Brain microvascular endothelial cell (primary cell): ENCODE measurements at regions not wholly inside any gene's neighbourhood (a gene's known extent, or its start where the extent isn't known, plus 50 kb on each side); places are given as distances from the start of the nearest gene placed in this dataset.

Experiments
- DNase-seq: peaks from one replicate; pipeline ENCODE4 v3.0.0-alpha.2; 2020
- H3K27ac ChIP-seq: fragments of 250-450 bp; sonication (Bioruptor Pico); 2 replicates; pipeline ENCODE4 v1.5.1; 2020; ENCODE audit warnings: mild to moderate bottlenecking, moderate library complexity
- H3K27me3 ChIP-seq: fragments of 250-450 bp; sonication (Bioruptor Pico); replicated peaks from 2 replicates; pipeline ENCODE4 v1.5.1; 2020; ENCODE audit warnings: mild to moderate bottlenecking
- H3K36me3 ChIP-seq: fragments of 250-450 bp; sonication (Bioruptor Pico); replicated peaks from 2 replicates; pipeline ENCODE4 v1.5.1; 2020; ENCODE audit warnings: mild to moderate bottlenecking
- H3K4me3 ChIP-seq: 2 replicates; pipeline ENCODE4 v1.5.1; 2011; ENCODE audit warnings: low read depth, mild to moderate bottlenecking, control low read depth, low read length, moderate library complexity
- in situ Hi-C: cut with HindIII; loops from 2 replicates; pipeline ENCODE4 v1.10.0; 2017; ENCODE audit warnings: low sequenced_read_pairs, low pct_ligation_motif_present
- TF ChIP-seq, protein P1 (sequence below): IDR thresholded peaks from 2 replicates; pipeline ENCODE4 v1.5.1; 2011; ENCODE audit warnings: low read depth, mild to moderate bottlenecking, moderate library complexity, low read length, control low read depth, inconsistent platforms; ENCODE audit errors: missing control alignments

DNA sequence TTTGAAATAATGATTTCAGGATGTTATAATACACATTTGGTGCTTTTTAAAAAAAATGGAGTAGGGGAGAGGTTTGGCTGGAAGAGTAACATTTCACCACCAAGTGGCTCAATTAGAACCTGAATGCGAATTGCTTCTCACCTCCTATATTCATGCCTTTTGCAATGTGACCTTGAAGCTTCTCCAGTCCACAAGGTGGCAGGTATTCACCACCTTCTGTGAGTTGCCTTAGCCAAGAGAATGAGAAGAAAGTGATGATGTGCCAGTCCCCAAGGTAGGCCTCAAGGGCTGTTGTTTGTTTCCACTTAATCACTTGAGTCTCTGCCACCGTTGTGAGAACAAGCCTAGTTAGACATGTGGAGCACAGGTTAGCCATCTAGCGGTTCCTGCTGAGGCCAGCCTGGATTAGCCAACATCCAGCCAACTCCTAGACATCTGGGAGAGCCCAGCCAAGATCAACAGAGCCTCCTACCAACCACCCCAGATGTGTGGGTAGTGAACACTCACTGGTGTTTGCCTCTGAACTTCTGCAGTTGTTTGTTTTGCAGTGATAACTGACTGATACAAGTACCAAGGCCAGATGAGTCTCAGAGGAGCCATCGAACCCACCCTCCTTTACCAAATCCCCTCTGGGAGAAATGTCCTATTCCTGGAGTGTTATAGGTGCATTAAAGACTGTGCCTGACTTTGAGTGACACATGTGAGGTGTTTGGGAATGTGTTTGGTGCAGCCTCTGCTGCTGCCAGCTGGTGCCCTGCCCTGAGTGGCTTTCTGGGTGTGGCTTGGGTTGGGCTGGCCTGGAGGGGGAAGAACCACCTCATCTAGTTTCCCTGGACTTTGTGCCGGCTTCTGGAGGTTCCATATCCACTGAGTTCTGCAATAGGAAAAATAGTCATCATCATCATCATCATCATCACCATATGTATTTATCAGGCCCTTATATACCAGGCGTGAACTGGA lies 132.5 kb upstream of the RFLNA start:
- no peaks in the 10 kb centered on the region for H3K36me3 ChIP-seq
- no peak for DNase-seq
- H3K27me3 ChIP-seq: peaks cover 8% of the 10 kb centered on the region
- H3K27ac ChIP-seq: no peak overlapping the region
- TF ChIP-seq, protein P1, sequence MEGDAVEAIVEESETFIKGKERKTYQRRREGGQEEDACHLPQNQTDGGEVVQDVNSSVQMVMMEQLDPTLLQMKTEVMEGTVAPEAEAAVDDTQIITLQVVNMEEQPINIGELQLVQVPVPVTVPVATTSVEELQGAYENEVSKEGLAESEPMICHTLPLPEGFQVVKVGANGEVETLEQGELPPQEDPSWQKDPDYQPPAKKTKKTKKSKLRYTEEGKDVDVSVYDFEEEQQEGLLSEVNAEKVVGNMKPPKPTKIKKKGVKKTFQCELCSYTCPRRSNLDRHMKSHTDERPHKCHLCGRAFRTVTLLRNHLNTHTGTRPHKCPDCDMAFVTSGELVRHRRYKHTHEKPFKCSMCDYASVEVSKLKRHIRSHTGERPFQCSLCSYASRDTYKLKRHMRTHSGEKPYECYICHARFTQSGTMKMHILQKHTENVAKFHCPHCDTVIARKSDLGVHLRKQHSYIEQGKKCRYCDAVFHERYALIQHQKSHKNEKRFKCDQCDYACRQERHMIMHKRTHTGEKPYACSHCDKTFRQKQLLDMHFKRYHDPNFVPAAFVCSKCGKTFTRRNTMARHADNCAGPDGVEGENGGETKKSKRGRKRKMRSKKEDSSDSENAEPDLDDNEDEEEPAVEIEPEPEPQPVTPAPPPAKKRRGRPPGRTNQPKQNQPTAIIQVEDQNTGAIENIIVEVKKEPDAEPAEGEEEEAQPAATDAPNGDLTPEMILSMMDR: no peak
- H3K4me3 ChIP-seq: no peak overlapping the region
- in situ Hi-C loops: no loop called here

DNA sequence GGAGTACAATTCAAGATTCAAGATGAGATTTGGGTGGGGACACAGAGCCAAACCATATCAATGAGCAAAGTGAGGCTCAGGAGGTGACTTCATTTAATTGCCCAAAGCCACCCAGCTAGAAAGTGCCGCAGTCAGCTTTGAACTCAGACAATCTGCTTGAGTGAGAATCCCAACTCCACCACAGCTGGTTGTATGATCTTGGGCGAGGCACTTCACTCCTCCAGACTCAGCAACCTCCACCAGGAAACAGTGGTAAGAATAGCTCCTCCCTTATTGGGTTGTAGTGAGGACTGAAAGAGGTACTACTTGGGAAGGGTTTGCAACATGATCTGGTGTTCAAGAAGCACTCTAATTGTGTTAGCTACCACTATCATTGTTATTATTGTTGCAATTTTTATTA lies 129.2 kb upstream of the RFLNA start:
- no peaks in the 10 kb centered on the region for H3K36me3 ChIP-seq
- in situ Hi-C loops: no loop called here

DNA sequence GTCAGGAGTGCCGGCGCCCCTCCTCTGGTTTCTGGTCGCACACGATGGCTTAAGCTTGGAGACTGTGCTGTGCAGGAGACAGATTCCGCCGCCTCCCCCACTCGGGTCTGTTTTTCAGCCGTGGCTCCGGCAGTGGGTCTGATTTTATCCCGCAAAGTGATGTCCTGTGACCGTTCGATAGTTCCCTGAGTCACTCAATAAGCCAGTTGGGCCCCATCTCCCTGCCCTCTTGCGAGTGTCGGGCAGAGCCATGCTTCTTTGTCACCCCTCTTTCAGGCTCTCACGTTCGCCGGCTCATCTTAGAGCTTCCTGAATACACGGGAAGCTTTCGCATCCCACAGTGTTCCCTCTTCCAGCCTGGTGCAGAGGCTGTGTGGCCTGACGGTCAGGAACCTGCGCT lies 127.8 kb upstream of the RFLNA start:
- H3K27me3 ChIP-seq: no peaks in the 10 kb centered on the region
- H3K4me3 ChIP-seq: no peak overlapping the region
- no peaks in the 10 kb centered on the region for H3K36me3 ChIP-seq
- in situ Hi-C loops: no loop called here
- no peak overlapping the region for H3K27ac ChIP-seq
- DNase-seq: no peak
- TF ChIP-seq, protein P1: no peak

More for the DNA sequence above, 129.2 kb upstream of the RFLNA start:
- DNase-seq: no peak
- Histone ChIP-seq H3K27me3 (no peaks in the 10 kb centered on the region), H3K4me3 (no peak overlapping the region), H3K27ac (no peak overlapping the region)
- TF ChIP-seq, protein P1: no peak

DNA sequence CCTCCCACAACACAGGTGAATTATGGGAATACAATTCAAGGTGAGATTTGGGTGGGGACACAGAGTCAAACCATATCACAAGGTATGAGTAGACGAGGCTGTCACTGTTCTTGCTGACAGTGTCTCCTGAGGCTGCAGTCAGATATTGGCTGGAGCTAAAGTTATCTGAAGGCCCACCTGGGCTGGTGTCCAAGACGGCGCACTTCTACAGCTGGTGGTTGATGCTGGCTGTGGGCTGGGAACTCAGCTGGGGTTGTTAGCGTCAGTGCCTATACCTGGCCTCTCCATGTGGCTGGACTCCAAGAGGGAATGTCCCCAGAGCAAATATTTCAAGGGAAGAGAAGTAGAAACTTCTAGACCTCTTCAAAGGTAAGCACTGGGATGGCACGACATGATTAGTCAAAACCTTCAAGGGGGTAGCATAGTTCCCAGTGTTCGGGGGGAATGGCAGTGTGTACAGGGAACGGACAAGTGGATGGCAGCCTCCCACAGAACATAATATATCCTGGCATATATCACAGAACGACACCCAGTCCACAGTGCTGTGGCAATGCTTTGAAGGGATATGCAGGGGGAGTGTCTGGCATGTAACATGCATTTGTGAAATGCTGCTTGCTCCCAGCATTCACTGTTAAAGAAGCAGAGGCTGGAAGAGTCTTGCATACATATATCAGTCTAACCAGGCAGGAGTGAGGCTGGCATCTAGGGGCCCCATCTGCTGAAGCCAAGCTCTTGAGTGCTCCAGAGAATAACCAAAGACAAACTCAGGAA lies 126.7 kb upstream of the RFLNA start:
- TF ChIP-seq, protein P1: no peak
- in situ Hi-C loops: no loop called here
- DNase-seq: no peak
- Histone ChIP-seq H3K27me3 (no peaks in the 10 kb centered on the region), H3K27ac (no peak overlapping the region), H3K36me3 (no peaks in the 10 kb centered on the region), H3K4me3 (no peak overlapping the region)

DNA sequence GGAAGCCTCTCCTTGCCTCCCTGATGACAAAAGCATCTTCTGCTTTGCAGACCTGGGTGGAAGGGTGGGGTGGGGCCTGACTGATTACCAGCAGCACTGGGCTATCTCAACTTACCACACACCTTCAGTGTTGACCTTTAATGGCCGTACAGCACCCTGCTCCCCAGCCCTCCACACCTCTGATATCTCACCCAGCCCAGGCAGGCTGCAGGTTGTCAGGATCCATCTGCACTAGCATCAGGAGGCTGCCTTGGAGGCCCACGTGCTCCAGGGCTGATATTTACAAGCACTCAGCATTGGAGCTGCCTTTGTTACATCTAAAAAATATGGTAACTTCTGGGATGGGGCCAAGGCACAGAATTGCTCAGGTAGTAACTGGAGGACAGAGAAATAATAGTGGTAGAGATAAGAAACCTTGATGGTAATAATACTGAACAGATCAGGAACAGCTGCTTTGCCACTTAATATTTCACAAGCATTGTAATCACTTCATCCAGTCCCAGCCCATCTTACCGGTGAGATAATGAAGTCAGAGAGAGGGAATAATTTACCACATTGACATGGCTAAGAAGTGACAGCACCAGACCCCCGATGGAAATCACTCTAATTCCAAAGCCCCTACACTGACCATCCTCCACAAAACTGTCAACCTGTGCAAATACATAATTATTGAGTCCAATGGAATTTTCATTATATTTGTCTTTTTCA lies 125.2 kb upstream of the RFLNA start:
- no peaks in the 10 kb centered on the region for H3K27me3 ChIP-seq
- no peaks in the 10 kb centered on the region for H3K36me3 ChIP-seq
- no peak overlapping the region for H3K4me3 ChIP-seq
- in situ Hi-C loops: no loop called here
- no peak for DNase-seq
- H3K27ac ChIP-seq: no peak overlapping the region
- TF ChIP-seq, protein P1: no peak
